ENCODE measurements at regions not wholly inside any gene's neighbourhood (a gene's known extent, or its start where the extent isn't known, plus 50 kb on each side); places are given as distances from the start of the nearest gene placed in this dataset.
A peak's percentile ranks its signal among the peaks of the same experiment; 100 is the strongest.

- intact Hi-C loops (cut with micrococcal nuclease; ENCODE audit: unreplicated experiment): no loop called here
- 64% methylated on average over 3 of the region's 3 CpGs for WGBS (ENCODE audit: insufficient coverage, insufficient replicate concordance, low lambda C conversion rate, missing lambda C conversion rate)
- peak; percentile 67 for ATAC-seq
Measured at GRCh38 chr6:56808871-56809359, 146.0 kb upstream of the BEND6 start.

More at GRCh38 chr6:56808871-56809359, 146.0 kb upstream of the BEND6 start:
- ChIA-PET CTCF (interaction anchor here (1.0 to 2.6 kb wide), 4 partner anchors 10 to 35 kb away, joined by 3 to 8 read pairs (median 4); no protein-coding TSS in a partner anchor), SMC1A (ENCODE audit: uncharacterized antibody, unreplicated experiment) (interaction anchor here (0.7 to 2.2 kb wide), 7 partner anchors 11 to 32 kb away, joined by 3 to 11 read pairs (median 5); no protein-coding TSS in a partner anchor), RAD21 (ENCODE audit: unreplicated experiment) (interaction anchor here (0.6 to 2.2 kb wide), 9 partner anchors 10 to 47 kb away, joined by 3 to 6 read pairs (median 3); no protein-coding TSS in a partner anchor), POLR2A (interaction anchor here (0.5 to 2.7 kb wide), 5 partner anchors 12 to 240 kb away, joined by 3 to 6 read pairs (median 3); no protein-coding TSS in a partner anchor)
- Histone ChIP-seq H3K36me3 (ENCODE audit: control insufficient read depth in 2 of 2, insufficient read depth in 2 of 2, low read length in 1 of 2) (peaks cover under 1 to 1% of the 10 kb centered on the region in 2 experiments; a peak in 2 of 4 replicates), H3K4me2 (ENCODE audit: control insufficient read depth, insufficient read depth) (peak overlapping the region; percentile 46), H4K20me1 (ENCODE audit: control insufficient read depth, insufficient read depth) (no peaks in the 10 kb centered on the region), H3K9me3 (replicated peaks; ENCODE audit: control insufficient read depth, insufficient read depth, low read length) (no peaks in the 10 kb centered on the region; the same call in 2 of the 3 replicates), H3K4me1 (ENCODE audit: control insufficient read depth, insufficient read depth, low read length) (peaks cover 38% of the 10 kb centered on the region), H2AFZ (ENCODE audit: control insufficient read depth, low read depth, low read length) (no peak overlapping the region), H3K27me3 (replicated peaks in 1 of 2; ENCODE audit: control insufficient read depth in 2 of 2, insufficient read depth in 2 of 2, low read length in 1 of 2) (no peaks in the 10 kb centered on the region), H3K27ac (ENCODE audit: control insufficient read depth, insufficient read depth) (0 out of 2 replicates have a peak overlapping the region, but pooled peaks have one; percentile 6), H3K9ac (ENCODE audit: control insufficient read depth, insufficient read depth, low read length) (no peak overlapping the region), H3K79me2 (ENCODE audit: control insufficient read depth, insufficient read depth, low read length) (peaks cover 89% of the 10 kb centered on the region), H3K4me3 (no peak overlapping the region)
- TF ChIP-seq BCL11A (IDR thresholded peaks at IDR 0.05; ENCODE audit: low read depth, low read length) (no peak), FOXM1 (IDR thresholded peaks at IDR 0.05; ENCODE audit: low read depth, low read length) (no peak), JUNB (IDR thresholded peaks at IDR 0.05) (no peak), RELA (IDR thresholded peaks at IDR 0.05; ENCODE audit: borderline replicate concordance, partially characterized antibody) (no peak), WRNIP1 (IDR thresholded peaks at IDR 0.05; ENCODE audit: borderline replicate concordance, low read depth, low read length) (no peak), MEF2B (IDR thresholded peaks at IDR 0.05; ENCODE audit: partially characterized antibody, poor library complexity, severe bottlenecking) (no peak), HSF1 (IDR thresholded peaks at IDR 0.05; ENCODE audit: low read depth, low read length) (no peak), IKZF2 (IDR thresholded peaks at IDR 0.05) (peak in 1 of 2 experiments; percentile 18; a peak in 1 of 4 replicates), RCOR1 (conservative IDR thresholded peaks at IDR 0.05; ENCODE audit: low read depth, low read length) (no peak), TCF12 (IDR thresholded peaks at IDR 0.05; ENCODE audit: low read depth, low read length) (0 out of 2 replicates have a peak, but pooled peaks have one; percentile 2), IKZF1 (conservative IDR thresholded peaks at IDR 0.05) (no peak), SREBF2 (IDR thresholded peaks at IDR 0.05; ENCODE audit: low read length) (no peak)
- in situ Hi-C loops (cut with MboI): no loop called here
- FAIRE-seq: no peak
- BruUV-seq (replicated peaks): no TSS peak
- DNase-seq (ENCODE audit: low read depth, low spot score): no peak
